ENCODE measurements at regions not wholly inside any gene's neighbourhood (a gene's known extent, or its start where the extent isn't known, plus 50 kb on each side); places are given as distances from the start of the nearest gene placed in this dataset.

- no peak for TF ChIP-seq CTCF (IDR thresholded peaks at IDR 0.05)
- TF ChIP-seq POLR2A (IDR thresholded peaks at IDR 0.05), result no peak
- no peak for TF ChIP-seq POLR2AphosphoS5 (IDR thresholded peaks at IDR 0.05)
Observed at GRCh38 chr5:105554568-105555169, 1992.1 kb upstream of the NUDT12 start.

Data from sigmoid colon (tissue), 4 donors.